Type B pancreatic cell (in vitro differentiated cells): ENCODE measurements at regions not wholly inside any gene's neighbourhood (a gene's known extent, or its start where the extent isn't known, plus 50 kb on each side); places are given as distances from the start of the nearest gene placed in this dataset.

ENCODE experiments used
- DNase-seq: peaks from one replicate; pipeline ENCODE4 v3.0.0; 2021; ENCODE audit warnings: mixed read lengths; ENCODE audit not compliant: unreplicated experiment; ENCODE audit errors: extremely low spot score
- H3K27ac Mint-ChIP-seq: 2 replicates; pipeline ENCODE4 v1.8.0; 2021; ENCODE audit warnings: mild to moderate bottlenecking, mixed read lengths
- H3K27me3 Mint-ChIP-seq: 2 replicates; pipeline ENCODE4 v1.8.0; 2021; ENCODE audit warnings: mixed read lengths
- H3K36me3 Mint-ChIP-seq: 2 replicates; pipeline ENCODE4 v1.8.0; 2021; ENCODE audit warnings: mixed read lengths
- H3K4me1 Mint-ChIP-seq: one replicate; pipeline ENCODE4 v1.8.0; 2021; ENCODE audit warnings: mixed read lengths; ENCODE audit not compliant: unreplicated experiment
- H3K4me3 Mint-ChIP-seq: 2 replicates; pipeline ENCODE4 v1.8.0; 2021; ENCODE audit warnings: mild to moderate bottlenecking, mixed read lengths
- H3K9me3 Mint-ChIP-seq: 2 replicates; pipeline ENCODE4 v1.8.0; 2021; ENCODE audit warnings: mixed read lengths
- TF ChIP-seq, protein P1 (sequence below): fragments of 200-600 bp; sonication (generic); conservative IDR thresholded peaks from 2 replicates; pipeline ENCODE4 v1.5.0; 2021; ENCODE audit warnings: antibody characterized with exemption, mild to moderate bottlenecking

DNA sequence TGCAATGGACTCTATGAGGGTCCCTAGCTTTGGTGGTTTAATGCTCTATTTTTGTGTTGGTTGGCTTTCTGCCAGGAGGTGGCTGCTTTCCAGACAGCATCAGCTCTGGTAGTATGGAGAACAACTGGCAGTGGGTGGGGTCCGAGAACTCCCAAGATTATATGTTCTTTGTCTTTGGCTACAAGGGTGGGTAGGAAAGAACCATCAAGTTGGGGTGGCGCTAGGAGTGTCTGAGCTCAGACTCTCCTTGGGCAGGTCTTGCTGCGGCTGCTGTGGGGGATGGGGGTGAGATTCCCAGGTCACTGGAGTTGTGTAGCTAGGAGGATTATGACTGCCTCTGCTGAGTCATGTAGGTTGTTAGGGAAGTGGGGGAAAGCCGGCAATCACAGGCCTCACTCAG is 976.1 kb upstream of the GYPC start:
- no peak overlapping the region for H3K27ac Mint-ChIP-seq
- TF ChIP-seq, protein P1, sequence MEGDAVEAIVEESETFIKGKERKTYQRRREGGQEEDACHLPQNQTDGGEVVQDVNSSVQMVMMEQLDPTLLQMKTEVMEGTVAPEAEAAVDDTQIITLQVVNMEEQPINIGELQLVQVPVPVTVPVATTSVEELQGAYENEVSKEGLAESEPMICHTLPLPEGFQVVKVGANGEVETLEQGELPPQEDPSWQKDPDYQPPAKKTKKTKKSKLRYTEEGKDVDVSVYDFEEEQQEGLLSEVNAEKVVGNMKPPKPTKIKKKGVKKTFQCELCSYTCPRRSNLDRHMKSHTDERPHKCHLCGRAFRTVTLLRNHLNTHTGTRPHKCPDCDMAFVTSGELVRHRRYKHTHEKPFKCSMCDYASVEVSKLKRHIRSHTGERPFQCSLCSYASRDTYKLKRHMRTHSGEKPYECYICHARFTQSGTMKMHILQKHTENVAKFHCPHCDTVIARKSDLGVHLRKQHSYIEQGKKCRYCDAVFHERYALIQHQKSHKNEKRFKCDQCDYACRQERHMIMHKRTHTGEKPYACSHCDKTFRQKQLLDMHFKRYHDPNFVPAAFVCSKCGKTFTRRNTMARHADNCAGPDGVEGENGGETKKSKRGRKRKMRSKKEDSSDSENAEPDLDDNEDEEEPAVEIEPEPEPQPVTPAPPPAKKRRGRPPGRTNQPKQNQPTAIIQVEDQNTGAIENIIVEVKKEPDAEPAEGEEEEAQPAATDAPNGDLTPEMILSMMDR: no peak
- H3K4me3 Mint-ChIP-seq: no peak overlapping the region
- peaks cover 11% of the 10 kb centered on the region for H3K9me3 Mint-ChIP-seq
- DNase-seq: no peak
- H3K4me1 Mint-ChIP-seq: no peaks in the 10 kb centered on the region
- no peaks in the 10 kb centered on the region for H3K27me3 Mint-ChIP-seq
- no peaks in the 10 kb centered on the region for H3K36me3 Mint-ChIP-seq

DNA sequence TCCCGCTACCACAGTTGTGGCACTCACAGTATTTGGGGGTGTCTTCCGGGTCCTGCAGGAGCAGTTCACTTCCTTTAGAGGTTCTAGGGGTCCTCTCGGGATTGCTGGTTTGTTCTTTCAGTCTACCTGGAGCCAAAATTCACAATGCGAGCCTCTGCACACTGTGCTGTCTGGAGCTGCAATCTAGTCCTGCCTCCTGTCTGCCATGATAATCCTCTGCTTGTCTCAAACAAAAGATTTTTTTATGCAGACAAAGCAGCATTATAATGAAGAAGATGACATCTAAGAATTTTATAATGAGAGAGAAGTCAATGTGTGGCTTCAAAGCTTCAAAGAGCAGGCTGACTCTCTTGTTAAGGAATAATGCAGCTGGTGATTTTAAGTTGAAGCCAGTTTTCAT is 975.1 kb upstream of the GYPC start:
- Mint-ChIP-seq H3K36me3 (no peaks in the 10 kb centered on the region), H3K4me3 (no peak overlapping the region), H3K27ac (no peak overlapping the region), H3K4me1 (no peaks in the 10 kb centered on the region), H3K27me3 (no peaks in the 10 kb centered on the region), H3K9me3 (peaks cover 8% of the 10 kb centered on the region)
- no peak for DNase-seq
- TF ChIP-seq, protein P1: no peak

DNA sequence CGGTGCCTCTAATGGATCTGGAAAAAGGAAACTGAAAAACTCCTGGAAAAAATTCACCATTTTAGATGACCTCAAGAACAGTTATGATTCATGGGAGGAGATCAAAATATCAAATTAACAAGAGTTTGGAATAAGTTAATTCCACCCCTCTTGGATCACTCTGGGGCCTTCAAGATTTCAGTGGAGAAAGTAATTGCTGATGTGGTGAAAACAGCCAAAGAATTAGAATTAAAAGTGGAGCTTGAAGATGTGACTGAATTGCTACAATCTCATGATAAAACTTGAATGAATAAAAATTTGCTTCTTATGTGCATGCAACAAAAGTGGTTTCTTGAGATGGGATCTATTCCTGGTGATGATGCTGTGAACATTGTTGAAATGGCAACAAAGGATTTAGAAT is 974.4 kb upstream of the GYPC start:
- H3K27me3 Mint-ChIP-seq: no peaks in the 10 kb centered on the region
- H3K9me3 Mint-ChIP-seq: peaks cover 8% of the 10 kb centered on the region
- DNase-seq: no peak
- H3K27ac Mint-ChIP-seq: no peak overlapping the region
- no peak overlapping the region for H3K4me3 Mint-ChIP-seq
- TF ChIP-seq, protein P1: no peak
- no peaks in the 10 kb centered on the region for H3K36me3 Mint-ChIP-seq
- H3K4me1 Mint-ChIP-seq: no peaks in the 10 kb centered on the region

DNA sequence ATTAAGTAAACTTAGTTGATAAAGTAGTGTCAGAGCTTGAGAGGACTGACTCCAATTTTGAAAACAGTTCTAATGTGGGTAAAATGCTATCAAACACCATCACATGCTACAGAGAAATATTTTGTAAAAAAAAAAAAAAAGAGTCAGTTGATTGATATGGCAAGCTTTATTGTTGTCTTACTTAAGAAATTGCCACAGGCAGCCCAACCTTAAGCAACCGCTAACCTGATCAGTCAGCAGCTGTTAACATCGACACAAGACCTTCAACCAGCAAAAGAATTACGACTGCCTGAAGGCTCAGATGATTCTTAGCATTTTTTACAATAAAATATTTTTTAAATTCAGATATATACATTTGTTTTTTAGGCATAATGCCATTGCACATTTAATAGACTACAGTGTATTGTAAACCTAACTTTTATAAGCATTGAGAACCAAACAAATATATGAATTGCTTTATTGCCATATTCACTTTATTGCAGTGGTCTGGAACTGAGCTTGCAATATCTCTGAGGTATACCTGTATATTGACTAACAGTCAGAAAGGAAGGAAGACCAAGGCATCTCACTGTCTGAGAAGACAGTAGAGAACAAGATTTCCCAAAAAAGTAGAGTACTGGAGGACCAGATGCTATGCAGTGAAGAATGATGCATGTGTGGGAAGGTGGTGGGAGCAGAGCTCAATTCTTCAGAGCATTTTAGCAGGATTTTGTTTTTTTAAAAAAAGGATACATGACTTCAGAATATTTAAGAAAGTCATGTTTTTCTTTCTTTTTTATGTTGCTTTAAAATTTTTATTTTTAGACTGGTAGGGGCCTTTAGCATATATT is 973.8 kb upstream of the GYPC start:
- Mint-ChIP-seq H3K36me3 (no peaks in the 10 kb centered on the region), H3K27me3 (no peaks in the 10 kb centered on the region), H3K9me3 (peaks cover 8% of the 10 kb centered on the region), H3K27ac (no peak overlapping the region), H3K4me1 (no peaks in the 10 kb centered on the region), H3K4me3 (no peak overlapping the region)
- TF ChIP-seq, protein P1: no peak
- no peak for DNase-seq

DNA sequence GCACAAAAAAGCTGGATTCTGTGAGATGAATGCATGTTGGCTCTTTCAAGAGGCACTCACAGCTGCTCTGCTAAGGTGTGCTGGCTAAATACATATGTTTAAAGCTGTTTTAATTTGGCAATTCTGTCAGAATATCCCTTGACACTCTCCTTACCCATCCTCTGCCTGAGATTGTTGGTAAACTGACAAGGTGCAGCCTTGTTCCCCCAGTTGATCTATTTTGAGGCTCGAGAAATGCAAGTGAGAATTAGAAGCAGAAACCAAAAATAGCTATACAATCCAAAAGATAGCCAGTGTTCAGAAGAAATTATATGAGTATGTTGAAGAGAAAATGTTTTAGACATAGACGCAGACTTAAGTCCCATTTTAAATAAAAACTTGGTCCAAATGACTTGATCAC is 971.7 kb upstream of the GYPC start:
- Mint-ChIP-seq H3K9me3 (no peaks in the 10 kb centered on the region), H3K4me3 (no peak overlapping the region), H3K36me3 (no peaks in the 10 kb centered on the region), H3K4me1 (no peaks in the 10 kb centered on the region), H3K27me3 (no peaks in the 10 kb centered on the region), H3K27ac (no peak overlapping the region)
- no peak for DNase-seq
- TF ChIP-seq, protein P1: no peak
